Ammon's horn (tissue), 1 donor: ENCODE measurements at regions not wholly inside any gene's neighbourhood (a gene's known extent, or its start where the extent isn't known, plus 50 kb on each side); places are given as distances from the start of the nearest gene placed in this dataset.
"Not testable (repeated sequence)": the region's sequence is repeated elsewhere in the genome, so short reads cannot be mapped to it uniquely, and the experiment has no call there.

Experiments used
- DNase-seq: peaks from one replicate; pipeline ENCODE4 v3.0.0-alpha.2; 2016; ENCODE audit warnings: low spot score

GRCh38 chr2:237217995-237218616 is 132.4 kb downstream of the COPS8 start:
- no peak for DNase-seq

DNA sequence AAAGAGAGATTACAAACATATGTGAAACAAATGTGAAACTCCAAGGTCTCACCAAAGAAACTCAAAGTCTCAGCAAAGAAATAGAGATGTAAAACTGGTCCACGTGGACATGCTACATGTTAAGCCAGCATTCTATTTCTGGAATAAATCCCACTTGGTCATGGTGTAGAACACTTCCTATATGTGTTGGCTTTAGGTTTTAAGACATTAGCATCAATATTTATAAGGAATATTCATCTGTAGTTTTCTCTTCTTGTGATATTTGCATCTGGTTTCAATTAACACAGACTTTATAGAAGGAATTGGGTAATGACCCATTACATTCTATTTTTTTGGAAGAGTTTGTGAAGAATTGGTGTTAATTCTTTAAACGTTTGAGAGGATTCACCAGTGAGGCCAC is 133.1 kb downstream of the COPS8 start:
- no peak for DNase-seq

DNA sequence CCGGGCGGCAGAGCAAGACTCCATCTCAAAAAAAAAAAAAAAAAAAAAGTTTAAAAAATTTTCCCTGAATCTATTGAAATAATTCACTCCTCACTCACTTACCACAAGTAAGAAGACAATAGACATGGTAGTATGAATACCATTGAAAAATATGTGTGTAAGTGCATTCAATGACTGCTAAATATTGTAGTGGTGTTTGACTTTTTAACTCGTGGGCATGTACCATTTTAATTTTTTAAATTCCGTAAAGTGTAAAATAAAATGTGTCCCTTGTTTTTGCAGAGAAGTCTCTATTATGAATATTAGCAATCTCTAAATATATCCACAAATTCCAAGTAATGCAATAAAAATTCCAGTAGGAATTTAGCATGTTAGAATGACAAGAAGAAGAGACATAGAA is 134.1 kb downstream of the COPS8 start:
- DNase-seq: no peak

DNA sequence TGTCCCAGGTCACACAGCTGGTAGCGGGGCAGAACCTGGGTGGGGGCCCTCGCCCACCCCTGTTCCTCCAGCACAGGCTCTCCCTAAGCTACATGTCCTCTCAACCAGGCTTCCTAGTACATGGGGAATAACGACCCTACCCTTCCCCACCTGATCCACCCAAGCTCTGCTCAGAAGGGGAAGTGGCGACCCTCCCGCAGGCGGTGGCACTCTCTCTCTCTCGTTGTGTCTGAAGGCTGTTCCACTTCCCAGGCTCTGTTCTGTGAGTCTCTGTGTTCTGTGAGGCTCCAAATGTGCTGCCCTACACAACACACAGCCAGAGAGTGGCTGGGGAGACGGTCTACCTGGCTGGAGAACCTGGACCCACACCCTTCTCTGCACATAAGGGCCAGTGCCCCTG is 135.8 kb downstream of the COPS8 start:
- no peak for DNase-seq

DNA sequence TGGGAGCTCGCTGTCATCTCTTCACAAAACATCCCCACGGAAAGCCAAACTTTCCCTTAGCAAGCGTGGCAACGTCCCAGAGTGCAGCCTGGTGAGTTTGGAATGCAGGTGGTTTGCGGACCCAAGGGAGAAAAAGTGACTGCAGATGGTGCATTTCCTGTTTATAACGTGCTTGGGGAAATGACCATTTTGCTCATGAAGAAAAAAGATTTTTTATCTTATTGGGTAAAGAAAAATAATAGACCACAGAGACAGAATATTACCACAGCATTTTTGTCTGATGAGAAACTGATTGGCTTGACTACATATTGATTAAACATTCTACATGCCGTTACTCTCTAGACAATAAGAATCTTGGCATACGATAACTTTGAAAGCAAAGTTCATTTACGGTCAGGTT is 136.5 kb downstream of the COPS8 start:
- no peak for DNase-seq

DNA sequence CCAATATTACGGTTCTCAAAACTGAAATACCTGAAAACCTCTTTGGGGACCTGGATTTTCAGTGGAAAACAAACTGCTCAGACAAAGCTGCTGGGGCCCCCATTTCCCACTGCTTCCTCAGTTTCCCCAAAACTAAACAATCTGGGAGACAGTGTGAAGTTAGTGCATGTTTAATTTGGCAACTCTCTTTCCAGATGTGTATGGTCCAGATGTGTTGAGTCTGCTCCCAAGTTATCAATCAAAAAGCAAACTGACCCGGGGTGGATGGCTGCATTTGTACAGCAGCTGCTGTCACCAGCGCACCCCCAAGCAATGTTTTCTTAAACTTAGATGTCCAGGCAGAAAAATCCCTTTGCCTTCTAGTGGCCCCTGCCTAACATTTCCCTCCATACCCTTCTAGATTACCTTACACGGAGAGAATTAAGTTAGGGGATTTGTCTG is 136.9 kb downstream of the COPS8 start:
- no peak for DNase-seq

GRCh38 chr2:237223201-237223861 is 137.6 kb downstream of the COPS8 start:
- no peak for DNase-seq

- no peak for DNase-seq
These were observed 141.5 kb downstream of the COPS8 start for GRCh38 chr2:237227190-237227589.

GRCh38 chr2:237227592-237228280 is 142.0 kb downstream of the COPS8 start:
- DNase-seq: no peak

DNA sequence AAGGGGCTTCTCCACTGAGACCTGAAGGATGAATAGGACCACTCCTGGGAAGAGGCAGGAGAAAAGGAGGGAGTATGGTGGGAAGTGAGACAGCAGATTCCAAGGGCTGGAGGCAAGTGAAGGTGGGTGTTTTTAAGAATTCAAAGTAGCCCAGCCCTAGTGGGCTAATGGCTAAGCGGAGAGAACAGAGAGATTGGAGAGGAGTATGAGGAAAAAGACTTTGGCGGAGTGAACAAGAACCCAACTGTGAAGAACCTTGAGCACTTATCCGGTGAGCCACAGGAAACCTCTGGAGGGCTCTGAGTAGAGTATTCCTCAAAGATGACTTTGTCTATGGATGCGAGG is 142.6 kb downstream of the COPS8 start:
- DNase-seq: no peak

DNA sequence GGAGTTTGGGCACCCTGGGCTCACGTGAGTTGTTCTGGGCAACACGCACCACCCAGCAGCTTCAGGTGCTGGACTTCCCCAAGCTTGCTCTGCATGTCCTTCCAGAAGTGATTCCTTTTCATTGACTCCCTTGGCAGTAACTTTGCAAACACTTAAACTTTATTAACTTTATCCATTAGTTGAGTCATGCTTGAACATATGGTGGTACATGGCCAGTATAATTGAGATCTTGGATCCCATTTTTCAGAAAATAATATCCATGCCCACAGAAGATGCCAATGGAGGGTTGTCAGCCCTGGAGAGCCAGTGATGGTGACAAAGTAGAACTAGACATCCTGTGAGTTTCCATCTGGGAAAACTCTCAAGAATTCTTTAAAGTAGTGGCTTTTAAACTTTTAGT is 144.2 kb downstream of the COPS8 start:
- no peak for DNase-seq

- no peak for DNase-seq
These were observed 144.7 kb downstream of the COPS8 start for GRCh38 chr2:237230355-237230754.

DNA sequence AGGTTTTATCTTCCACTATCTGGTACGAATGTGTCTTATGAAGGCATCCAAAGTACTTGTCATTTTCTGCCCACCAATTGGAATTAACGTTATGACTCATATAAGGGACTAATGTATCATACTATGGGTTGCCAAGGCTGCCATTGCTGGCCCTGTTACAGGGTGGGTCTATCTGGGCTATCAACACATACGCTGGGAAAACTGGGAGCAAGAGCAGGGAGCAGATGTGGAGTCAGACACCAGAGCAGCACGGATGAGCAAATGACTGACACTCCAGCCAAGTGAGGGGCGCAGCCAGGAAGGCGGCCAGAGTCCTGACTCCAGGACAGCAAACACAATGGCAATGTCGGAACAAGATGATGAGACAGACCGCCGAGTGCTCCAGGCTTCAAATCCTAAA is 145.9 kb downstream of the COPS8 start:
- DNase-seq: no peak

GRCh38 chr2:237232166-237232565 is 146.5 kb downstream of the COPS8 start:
- DNase-seq: no peak

DNA sequence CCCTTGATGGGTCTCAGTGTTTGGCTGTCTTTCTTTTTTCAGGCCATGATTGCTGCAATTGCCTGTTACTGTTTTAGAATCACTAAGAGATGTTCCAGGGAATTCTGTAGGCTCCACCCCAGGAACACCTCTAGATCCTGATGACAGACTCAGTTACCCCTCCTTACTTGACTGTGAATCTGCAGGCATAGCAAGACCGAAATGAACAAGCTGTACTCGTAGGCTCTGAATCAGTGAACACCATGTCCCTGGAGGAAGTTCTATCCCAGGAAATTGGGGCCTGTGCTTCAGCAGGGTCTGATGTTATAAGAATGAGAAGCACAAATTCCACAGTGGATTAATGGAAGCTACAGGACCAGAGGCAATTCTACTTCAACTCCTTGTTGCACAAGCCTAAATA is 148.6 kb downstream of the COPS8 start:
- DNase-seq: no peak

DNA sequence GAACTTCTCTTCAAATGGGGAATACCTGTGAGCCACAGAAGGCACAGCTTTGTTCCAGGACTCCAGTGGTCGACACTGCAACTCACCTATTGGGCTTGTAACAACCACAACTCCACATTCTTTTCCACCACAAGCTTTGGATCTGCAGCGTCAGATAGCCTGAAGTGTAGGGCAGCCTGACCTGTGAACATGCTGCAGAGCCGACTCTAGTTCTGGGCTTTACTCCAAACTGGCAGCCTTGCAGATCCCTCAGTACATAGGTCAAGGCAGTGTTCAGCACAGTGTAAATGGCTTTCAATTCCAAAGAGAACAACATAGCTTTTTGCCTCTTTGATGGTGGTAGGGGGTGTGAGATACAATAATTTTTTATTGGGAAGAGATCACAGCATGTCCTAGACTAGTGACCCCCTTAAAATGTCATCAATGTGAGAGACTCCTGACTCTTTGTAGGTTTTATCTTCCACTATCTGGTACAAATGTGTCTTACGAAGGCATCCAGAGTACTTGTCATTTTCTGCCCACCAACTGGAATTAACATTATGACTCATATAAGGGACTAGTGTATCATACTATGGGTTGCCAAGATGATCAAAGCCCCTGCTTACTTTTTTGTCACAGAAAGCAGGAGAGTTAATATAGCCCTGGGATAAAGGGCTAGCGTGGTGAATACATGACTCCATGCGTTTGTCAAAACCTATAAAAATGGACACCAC is 149.8 kb downstream of the COPS8 start:
- peak; percentile 16 for DNase-seq

DNA sequence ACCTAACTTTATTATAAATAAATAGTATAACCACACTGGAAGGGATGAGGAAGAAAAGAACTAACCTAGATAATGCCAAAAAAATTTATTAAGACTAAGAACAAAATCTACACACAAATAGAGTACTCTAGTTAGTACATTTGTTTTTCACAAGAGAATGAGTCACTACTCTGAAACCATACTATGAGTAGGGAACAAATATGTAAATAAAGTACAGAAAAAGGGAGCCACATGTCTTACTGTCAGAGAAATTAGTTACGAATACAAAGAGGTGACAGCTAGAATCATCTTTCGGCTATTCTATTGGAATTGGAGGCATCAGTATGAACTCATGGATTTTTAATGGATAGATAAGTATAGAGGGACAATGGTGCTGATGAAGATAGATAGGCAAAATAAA is 150.5 kb downstream of the COPS8 start:
- no peak for DNase-seq

DNA sequence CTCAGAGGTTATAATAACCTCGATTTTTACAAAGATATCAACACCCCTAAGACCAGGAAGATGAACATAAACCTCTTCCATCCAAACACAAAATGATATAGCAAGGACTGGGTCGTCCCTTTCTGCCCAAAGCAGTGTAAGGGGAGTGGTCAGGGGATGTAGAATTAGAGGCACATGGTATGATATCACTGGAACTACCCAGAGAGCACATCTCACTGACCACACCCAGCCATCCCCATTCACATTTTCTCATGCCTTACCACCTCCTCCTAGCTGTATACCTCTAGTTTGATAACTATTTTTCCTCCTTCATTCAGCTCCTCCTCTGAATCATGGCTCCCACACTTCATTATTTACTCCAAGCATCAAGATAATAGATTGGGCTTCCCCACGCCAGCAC is 152.6 kb downstream of the COPS8 start:
- DNase-seq: no peak

DNA sequence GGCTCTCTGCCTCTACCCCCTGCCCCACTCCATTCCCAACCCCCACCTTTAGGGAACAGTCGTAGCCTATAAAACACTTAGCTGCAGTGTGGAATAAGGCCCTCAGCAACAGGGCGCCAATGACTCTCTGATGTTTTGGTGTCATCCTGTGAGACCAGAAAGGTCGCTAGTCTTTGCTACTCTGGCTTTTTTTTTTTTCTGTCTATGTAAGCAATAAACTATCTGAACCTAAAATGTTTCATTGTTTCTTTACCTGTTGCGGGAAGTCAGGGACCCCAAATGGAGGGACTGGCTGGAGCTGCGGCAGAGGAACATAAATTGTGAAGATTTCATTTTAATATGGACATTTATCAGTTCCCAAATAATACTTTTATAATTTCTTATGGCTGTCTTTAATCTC is 154.6 kb downstream of the COPS8 start:
- DNase-seq: no peak

DNA sequence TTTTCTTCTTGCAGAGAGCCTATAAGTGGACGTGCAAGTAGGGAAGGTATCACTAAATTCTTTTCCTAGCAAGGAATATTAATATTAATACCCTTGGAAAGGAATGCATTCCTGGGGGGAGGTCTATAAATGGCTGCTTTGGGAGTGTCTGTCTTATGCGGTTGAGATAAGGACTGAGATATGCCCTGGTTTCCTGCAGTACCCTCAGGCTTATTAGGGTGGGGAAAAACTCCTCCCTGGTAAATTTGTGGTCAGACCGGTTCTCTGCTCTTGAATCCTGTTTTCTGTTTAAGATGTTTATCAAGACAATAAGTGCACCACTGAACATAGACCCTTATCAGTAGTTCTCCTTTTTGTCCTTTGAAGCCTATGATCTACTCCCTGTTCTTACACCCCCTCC is 155.2 kb downstream of the COPS8 start:
- DNase-seq: not testable (repeated sequence)

- no peak for DNase-seq
These were observed 156.4 kb downstream of the COPS8 start for GRCh38 chr2:237242091-237242536.

GRCh38 chr2:237243487-237243886 is 157.8 kb downstream of the COPS8 start:
- DNase-seq: no peak

DNA sequence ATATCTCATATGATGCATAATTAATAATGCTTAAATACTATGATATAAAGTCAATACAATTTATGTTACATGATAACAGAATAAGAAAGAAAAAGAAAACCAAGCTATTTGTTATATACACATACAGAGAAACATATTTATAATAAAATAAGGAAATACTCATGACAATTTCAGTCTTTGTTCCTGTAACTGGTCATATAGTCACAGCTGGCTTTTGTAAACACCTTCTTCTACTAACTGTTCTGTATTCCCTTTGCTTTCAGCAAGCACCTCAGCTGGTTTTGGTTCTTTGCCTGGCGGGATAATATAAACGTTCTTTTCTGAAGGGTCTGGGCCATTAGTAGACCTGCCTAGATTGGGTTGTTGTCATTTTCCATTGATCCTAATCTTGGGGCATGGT is 158.5 kb downstream of the COPS8 start:
- no peak for DNase-seq
